Coronary artery (tissue), 2 donors: ENCODE measurements at regions not wholly inside any gene's neighbourhood (a gene's known extent, or its start where the extent isn't known, plus 50 kb on each side); places are given as distances from the start of the nearest gene placed in this dataset.

ENCODE experiments used
- DNase-seq: peaks from one replicate; pipeline ENCODE4 v3.0.0-alpha.2; 2017; ENCODE audit warnings: low spot score
- H3K27ac ChIP-seq, 2 donors: fragments of 200-600 bp; sonication (generic); one replicate each; pipeline ENCODE4 v1.5.1; 2016 to 2019
- H3K4me3 ChIP-seq: fragments of 200-600 bp; sonication (generic); 2 replicates; pipeline ENCODE4 v1.5.1; 2016; ENCODE audit warnings: mild to moderate bottlenecking, moderate library complexity
- TF ChIP-seq, protein P1 (sequence below): fragments of 200-600 bp; sonication (generic); IDR thresholded peaks from one replicate; pipeline ENCODE4 v1.5.1; 2019; ENCODE audit warnings: antibody characterized with exemption

GRCh38 chr4:45550766-45551366, 573.0 kb downstream of the GABRG1 start:
- TF ChIP-seq, protein P1, sequence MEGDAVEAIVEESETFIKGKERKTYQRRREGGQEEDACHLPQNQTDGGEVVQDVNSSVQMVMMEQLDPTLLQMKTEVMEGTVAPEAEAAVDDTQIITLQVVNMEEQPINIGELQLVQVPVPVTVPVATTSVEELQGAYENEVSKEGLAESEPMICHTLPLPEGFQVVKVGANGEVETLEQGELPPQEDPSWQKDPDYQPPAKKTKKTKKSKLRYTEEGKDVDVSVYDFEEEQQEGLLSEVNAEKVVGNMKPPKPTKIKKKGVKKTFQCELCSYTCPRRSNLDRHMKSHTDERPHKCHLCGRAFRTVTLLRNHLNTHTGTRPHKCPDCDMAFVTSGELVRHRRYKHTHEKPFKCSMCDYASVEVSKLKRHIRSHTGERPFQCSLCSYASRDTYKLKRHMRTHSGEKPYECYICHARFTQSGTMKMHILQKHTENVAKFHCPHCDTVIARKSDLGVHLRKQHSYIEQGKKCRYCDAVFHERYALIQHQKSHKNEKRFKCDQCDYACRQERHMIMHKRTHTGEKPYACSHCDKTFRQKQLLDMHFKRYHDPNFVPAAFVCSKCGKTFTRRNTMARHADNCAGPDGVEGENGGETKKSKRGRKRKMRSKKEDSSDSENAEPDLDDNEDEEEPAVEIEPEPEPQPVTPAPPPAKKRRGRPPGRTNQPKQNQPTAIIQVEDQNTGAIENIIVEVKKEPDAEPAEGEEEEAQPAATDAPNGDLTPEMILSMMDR = no peak
- no peak for DNase-seq
- no peak overlapping the region for H3K4me3 ChIP-seq
- H3K27ac ChIP-seq = no peak overlapping the region

DNA sequence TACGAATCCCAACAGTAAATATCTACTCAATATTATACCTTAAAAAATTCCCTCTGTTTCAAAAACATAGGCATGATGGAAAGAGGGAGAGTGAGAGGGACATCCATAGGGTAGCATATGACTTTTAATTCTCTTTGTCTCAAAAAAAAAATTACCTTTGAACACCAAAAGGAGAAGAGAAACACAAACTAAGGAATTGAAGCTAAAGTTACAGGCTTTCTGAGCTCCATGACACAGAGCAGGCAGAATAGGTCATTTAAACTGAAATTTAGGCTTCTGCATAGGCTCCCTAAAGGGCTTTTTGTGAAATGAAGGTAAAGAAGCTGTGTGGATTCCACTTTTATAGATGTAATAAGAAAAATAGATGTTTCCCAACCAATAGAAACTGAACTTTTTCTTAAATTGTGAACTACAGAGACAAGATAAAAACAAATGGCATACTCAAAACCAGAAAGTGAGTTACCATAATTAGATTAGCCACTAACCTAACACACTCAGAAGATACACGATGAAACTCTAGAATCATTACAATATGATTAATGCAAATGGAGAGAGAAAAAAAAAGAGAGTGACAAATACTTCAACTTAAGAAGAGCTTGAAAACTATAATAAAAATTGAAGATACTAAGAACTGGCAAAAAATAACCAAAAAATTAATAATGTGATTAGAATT, 584.6 kb downstream of the GABRG1 start:
- TF ChIP-seq, protein P1 = no peak
- no peak overlapping the region for H3K27ac ChIP-seq
- H3K4me3 ChIP-seq = no peak overlapping the region
- DNase-seq = no peak

DNA sequence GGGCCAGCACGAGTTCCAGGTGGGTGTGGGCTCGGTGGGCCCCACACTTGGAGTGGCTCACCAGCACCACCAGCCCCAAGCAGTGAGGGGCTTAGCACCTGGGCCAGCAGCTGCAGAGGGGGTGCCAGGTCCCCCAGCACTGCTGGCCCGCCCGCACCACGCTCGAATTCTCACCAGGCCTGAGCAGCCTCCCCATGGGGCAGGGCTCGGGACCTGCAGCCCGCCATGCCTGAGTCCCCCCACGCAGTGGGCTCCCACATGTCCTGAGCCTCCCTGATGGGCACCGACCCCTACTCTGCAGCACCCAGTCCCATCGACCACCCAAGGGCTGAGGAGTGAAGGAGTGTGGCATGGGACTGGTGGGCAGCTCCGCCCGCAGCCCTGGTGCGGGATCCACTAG, 593.4 kb downstream of the GABRG1 start:
- Histone ChIP-seq H3K27ac (no peak overlapping the region), H3K4me3 (no peak overlapping the region)
- TF ChIP-seq, protein P1 = no peak
- DNase-seq = no peak

DNA sequence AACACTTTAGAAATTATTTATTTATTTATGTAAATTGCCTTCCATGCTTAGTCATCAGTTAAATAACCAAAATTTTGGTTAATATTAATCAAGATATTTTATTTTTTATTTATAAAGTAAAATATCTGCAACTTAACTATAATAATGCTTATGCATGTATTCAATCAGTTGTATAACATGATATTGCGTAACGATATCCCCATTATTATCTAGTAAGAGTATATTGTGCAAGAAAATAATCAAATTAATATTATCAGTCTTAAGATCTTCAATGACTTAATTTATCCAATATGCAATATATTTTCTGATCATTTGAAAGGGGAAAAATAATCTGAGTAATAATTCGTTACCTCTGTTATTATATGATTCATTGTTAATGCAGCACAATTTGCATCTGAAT, 596.7 kb downstream of the GABRG1 start:
- no peak overlapping the region for H3K4me3 ChIP-seq
- TF ChIP-seq, protein P1 = no peak
- no peak for DNase-seq
- H3K27ac ChIP-seq = no peak overlapping the region

- Histone ChIP-seq H3K27ac (no peak overlapping the region), H3K4me3 (no peak overlapping the region)
- TF ChIP-seq, protein P1 = no peak
- no peak for DNase-seq
Measured at GRCh38 chr4:45518832-45519231, 605.0 kb downstream of the GABRG1 start.

DNA sequence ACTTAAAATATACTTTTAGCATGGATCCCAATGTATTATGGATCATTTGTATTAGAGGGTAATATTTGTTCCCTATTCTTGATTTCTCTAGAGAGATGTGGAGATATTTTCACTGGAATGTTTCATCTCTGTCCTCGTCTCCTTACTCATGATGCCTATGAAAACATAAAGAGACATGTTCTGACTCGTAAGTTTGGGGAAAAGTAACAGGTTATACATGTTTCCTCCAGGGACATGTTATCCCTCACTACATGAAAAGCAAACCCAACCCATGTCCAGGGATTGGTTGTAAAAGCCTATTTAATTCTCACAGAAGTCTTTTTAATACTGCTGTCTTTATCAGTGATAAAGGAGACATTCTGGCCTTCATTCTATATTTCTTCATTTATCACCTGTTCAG, 621.4 kb downstream of the GABRG1 start:
- no peak for DNase-seq
- TF ChIP-seq, protein P1 = no peak
- Histone ChIP-seq H3K4me3 (no peak overlapping the region), H3K27ac (no peak overlapping the region)

DNA sequence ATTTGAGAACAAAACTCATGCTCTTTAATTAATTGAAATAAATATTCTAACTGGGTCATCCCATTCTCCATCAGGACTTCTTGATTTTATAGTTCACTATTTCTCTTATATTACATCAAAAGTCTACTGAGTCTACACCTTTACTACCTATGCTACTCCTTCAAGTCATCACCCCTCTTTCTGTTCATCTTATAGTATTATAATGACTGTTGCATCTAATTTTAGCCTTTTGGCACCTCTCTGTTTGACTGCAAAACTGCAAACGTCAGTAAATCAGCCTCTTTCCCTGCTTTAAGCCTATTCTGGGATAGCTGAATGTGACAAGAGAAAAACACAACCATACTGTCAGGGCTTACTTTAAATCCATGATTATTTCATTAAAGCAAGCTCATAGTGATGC, 639.1 kb downstream of the GABRG1 start:
- DNase-seq = no peak
- Histone ChIP-seq H3K4me3 (no peak overlapping the region), H3K27ac (no peak overlapping the region)
- TF ChIP-seq, protein P1 = no peak
